ENCODE measurements at regions not wholly inside any gene's neighbourhood (a gene's known extent, or its start where the extent isn't known, plus 50 kb on each side); places are given as distances from the start of the nearest gene placed in this dataset.

- TF ChIP-seq POLR2AphosphoS5 (IDR thresholded peaks at IDR 0.05; ENCODE audit: borderline replicate concordance, low read depth, low read length) (no peak), EZH2 (IDR thresholded peaks at IDR 0.05) (no peak), FOXP2 (optimal IDR thresholded peaks at IDR 0.05; ENCODE audit: control extremely low read depth, extremely low read length, insufficient read depth) (no peak)
Observed at GRCh38 chr20:53654932-53655624, 61.4 kb upstream of the ZNF217 start.

All from SK-N-MC (cell line).